NCI-H1930 (cell line): ENCODE measurements at regions not wholly inside any gene's neighbourhood (a gene's known extent, or its start where the extent isn't known, plus 50 kb on each side); places are given as distances from the start of the nearest gene placed in this dataset.
"Not testable (repeated sequence)": the region's sequence is repeated elsewhere in the genome, so short reads cannot be mapped to it uniquely, and the experiment has no call there.

Experiments
- DNase-seq, 2 experiments: peaks; one replicate each; lab custom pipeline; 2025; lab: John Stamatoyannopoulos, UW

GRCh38 chr2:67195327-67195726 is 201.8 kb upstream of the ETAA1 start:
- not testable (repeated sequence) for DNase-seq

- DNase-seq, result no peak
These were observed 195.6 kb upstream of the ETAA1 start for GRCh38 chr2:67201521-67201920.

- no peak for DNase-seq
These were observed 192.8 kb upstream of the ETAA1 start for GRCh38 chr2:67204349-67204748.

GRCh38 chr2:67208887-67209500 is 188.1 kb upstream of the ETAA1 start:
- DNase-seq, result no peak

- DNase-seq, result no peak
These were observed 186.7 kb upstream of the ETAA1 start for GRCh38 chr2:67210430-67210829.

GRCh38 chr2:67212203-67212602 is 184.9 kb upstream of the ETAA1 start:
- DNase-seq, result no peak

GRCh38 chr2:67213270-67213670 is 183.9 kb upstream of the ETAA1 start:
- DNase-seq, result no peak

DNA sequence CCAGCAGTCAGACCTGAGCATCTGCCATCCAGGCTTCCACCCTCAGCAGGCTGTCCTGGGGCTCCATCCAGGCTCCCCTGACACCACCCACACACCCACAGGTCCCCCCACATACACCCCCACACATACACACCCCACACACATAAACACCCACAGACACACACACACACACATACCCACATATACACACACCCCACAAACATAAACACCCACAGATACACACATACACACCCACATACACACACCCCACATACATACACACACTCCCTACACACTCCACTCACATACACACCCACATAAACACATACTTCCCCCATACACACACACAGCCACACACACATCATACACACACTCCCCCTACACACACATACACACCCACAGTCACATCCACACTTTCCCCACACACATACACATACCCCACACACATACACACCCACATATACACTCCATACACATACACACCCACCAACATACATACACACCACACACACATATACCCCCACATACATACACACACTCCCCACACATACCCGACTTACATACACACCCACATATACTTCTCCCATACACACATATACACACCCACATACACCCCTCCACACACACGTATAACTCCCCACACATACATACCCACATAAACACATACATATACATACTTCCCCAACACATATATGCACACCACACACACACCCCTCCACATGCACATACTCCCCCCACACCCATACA is 183.3 kb upstream of the ETAA1 start:
- no peak for DNase-seq

DNA sequence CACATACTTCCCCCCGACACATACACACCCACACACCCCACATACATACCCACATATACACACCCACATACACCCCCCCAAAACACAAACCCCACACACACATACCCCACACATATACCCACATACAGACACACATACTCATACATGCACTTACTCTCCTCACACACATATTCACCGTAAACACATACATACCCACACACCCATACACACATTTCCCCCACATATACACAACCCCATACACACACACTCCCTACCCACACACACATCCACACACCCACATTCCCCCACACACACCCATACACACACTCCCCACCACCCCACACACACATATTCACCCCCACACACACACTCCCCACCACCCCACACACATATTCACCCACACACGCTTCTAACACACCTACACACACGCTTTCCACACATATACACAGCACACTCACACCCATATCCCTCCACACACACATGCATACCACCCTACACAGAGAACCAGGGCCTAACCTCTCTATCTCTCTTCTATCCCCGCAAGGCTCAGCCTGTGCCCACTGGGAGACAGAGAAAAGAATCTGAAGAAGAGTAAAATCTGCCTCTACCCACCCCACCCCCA is 182.4 kb upstream of the ETAA1 start:
- DNase-seq, result no peak

DNA sequence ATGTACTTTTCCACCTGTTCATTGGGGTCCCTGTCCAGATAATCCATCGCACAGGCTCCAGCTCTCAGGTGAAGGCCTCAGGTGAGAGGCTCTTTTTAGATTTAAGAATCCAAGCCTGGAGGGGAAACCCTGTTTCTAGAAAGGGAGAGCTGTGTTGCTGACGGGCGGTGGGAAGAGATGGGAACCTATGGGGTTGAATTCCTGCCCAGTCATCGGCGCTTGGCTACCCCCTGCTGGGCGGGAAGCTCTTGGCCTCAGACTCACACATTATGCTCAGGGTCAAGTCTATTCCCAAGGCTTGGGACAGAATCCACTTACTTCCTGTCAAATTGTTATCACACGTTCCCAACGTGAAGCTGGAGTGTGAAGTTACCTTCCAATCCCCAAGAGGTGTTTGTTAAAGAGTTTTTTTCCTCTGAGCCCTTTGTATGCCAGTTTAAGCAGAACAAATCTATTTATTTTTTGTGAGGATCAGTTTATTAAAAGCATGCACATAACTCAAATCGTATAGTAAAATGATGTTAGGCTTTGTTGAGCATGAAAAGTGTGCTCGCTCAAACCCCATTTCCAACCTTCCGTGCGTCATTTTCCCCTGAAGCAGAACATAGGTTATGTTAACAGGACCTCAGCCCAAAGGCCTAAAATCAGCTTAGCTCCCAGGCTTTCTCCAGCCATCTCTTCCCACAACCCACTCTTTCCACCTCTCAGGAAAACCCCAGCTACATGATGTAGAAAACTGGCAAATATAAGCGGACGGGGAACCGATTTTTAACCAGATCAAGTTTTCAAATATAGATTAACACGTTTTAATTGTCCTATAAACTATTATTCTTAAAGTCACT is 181.7 kb upstream of the ETAA1 start:
- DNase-seq, result no peak

- no peak for DNase-seq
These were observed 181.0 kb upstream of the ETAA1 start for GRCh38 chr2:67216103-67216502.

DNA sequence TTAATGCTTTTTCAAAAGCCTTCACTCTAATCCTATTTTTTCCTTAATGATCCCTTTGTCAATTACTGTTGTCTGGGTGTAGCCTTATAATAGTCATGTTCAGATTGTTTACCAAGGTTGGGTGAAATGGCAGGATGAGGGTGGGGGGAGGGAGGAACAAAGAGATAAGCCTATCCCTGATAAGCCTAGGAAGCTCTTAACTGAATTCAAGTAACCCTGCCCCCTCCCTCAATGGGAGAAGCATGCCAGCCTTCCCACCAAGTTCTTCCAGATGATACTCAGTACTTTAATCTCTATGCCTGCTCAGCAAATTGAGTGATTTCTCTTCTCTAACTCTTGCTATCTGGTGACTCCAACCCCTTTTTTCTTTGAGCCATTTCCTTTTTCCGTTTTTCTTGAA is 180.3 kb upstream of the ETAA1 start:
- no peak for DNase-seq

DNA sequence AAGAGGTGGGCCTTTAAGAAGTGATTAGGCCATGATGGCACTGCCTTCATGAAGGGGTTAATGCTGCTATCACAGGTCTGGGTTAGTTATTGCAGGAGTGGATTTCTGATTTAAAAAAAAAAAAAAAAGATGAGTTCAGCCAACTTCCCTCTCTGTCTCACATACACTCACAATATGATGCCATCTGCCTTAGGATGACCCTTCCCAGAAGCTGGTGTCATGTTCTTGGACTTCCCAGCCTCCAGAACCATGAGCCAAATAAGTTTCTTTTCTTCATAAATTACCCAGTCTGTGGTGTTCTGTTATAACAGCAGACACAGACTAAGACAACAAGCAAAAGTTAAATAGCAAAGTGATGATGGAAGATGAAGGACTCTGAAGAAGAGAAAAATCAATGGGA is 179.7 kb upstream of the ETAA1 start:
- no peak for DNase-seq

GRCh38 chr2:67218056-67218455 is 179.1 kb upstream of the ETAA1 start:
- DNase-seq, result no peak

DNA sequence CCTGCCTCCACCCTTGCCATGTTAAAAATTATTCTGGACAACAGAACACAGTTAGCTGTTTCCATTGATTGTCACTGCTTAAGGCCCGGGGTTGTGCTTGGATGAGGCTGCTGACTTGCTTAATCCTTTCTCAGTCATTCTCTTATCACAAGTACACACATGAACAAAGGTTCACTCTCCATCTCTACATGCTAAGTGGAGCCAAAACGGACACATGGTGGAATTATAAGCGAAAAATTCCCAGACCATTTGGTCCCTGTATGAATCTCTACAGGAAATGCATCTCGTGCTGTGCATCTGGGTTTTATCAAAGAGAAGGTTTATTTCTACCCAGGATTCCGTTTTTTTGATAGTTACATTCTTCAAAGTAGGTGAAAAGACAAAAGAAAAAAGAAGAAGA is 177.5 kb upstream of the ETAA1 start:
- no peak for DNase-seq

DNA sequence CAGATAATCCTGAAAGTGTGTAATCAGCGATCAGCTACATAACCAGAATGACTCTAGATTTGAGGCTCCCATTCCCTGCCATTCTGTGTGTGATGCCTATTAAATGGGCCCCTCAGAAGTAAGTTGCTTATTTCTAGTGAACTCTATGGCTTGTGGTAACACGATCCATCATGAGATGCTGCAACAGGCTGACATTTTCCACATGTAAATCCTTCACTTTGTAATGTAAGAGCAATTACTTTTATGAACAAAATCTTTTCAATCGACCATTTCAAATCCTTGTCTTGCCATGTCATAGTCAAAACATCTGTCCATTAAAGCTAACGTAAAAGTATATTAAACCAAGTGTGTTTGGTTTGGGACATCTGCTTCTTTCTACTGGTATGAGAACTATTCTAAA is 175.9 kb upstream of the ETAA1 start:
- DNase-seq, result no peak

DNA sequence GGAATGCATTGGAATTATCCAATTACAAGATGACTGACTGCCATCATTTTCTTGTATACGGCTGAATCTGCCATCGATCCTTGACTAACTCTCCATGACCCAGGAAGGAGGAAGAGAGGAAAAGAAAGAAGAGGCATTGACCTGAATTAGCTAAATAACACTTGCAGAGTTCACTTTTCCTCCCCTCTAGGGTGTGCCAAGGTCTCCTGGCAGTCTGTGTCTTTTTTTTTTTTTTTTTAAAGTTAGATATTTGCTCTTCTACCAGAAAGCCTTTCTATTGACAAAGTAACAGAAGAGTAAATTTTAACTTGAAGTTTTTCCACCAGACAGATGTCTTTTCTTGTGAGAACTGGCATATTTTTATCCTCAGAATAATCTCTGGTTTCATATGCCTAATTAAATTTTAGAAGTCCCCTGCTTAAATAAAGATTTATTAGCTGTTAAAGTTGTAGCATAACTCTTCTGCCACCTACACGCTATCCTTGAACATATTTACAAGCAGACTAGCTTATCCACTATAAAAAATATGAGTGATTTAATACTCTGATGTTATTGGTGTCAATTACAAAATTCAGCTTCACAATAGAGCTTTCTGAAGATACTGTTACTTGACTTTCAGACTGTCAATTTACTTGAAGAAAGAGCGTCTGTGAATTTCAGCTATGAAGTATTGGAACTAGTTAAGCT is 171.7 kb upstream of the ETAA1 start:
- DNase-seq, result no peak

GRCh38 chr2:67229706-67230105 is 167.4 kb upstream of the ETAA1 start:
- no peak for DNase-seq

DNA sequence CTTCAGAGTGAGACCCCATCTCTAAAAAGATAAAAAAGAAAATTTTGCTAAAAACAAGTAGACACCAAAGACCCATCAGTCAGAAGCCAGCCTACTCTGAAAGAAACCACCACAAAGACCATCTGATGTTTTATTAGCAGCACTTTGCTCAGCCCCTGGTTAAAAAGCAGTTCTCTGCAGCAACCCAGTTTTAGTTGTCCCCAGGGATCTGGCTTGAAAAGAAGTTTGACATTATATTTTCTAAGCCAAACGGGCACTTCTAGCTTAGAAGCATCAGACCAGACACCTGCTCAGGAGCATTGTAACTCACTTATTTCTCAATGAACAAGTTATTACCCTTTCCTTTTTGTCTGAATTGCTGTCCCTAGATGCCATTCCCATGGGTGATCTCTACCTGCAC is 164.2 kb upstream of the ETAA1 start:
- no peak for DNase-seq

GRCh38 chr2:67234440-67234839 is 162.7 kb upstream of the ETAA1 start:
- no peak for DNase-seq

DNA sequence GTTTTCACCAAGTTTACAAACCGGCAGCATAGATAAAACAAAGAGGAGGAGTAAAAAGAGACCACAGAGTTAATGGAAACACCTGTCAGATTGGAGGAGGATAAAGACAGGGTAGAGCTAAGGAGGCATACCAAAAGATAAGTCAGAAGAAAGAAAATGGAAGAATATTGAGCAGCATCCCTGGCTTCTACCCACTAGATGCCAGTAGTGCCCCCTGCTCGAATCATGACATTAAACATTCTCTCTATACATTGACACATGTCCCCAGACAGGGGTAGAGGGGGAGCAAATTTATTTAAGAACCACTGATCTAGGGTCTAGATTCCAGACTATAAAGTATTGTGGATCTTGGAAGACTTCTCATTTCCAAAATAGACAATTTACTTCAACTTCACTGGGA is 159.8 kb upstream of the ETAA1 start:
- no peak for DNase-seq

DNA sequence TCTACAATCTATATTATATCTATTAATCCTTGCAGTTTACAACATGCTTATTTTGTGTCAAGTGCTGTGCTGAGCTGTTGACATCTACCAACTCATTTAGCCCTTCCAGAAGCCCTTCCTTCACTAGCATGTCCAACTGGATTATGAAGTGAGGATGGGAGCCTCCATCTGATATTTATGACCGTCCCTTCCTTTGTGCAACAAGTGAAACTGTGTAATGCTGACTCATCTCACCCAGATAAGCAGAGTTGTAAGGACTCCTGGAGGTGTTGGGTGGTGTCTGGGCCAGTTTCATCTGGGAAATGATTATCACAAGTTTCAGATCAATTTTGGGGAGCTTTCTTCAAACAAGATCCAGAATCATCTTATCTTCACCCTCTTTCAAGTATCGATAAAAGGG is 156.6 kb upstream of the ETAA1 start:
- DNase-seq, result no peak
